ENCODE measurements at regions not wholly inside any gene's neighbourhood (a gene's known extent, or its start where the extent isn't known, plus 50 kb on each side); places are given as distances from the start of the nearest gene placed in this dataset.

GRCh38 chr9:16063241-16063591, 510.4 kb downstream of the CCDC171 start:
- TF ChIP-seq, protein P1, sequence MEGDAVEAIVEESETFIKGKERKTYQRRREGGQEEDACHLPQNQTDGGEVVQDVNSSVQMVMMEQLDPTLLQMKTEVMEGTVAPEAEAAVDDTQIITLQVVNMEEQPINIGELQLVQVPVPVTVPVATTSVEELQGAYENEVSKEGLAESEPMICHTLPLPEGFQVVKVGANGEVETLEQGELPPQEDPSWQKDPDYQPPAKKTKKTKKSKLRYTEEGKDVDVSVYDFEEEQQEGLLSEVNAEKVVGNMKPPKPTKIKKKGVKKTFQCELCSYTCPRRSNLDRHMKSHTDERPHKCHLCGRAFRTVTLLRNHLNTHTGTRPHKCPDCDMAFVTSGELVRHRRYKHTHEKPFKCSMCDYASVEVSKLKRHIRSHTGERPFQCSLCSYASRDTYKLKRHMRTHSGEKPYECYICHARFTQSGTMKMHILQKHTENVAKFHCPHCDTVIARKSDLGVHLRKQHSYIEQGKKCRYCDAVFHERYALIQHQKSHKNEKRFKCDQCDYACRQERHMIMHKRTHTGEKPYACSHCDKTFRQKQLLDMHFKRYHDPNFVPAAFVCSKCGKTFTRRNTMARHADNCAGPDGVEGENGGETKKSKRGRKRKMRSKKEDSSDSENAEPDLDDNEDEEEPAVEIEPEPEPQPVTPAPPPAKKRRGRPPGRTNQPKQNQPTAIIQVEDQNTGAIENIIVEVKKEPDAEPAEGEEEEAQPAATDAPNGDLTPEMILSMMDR (IDR thresholded peaks at IDR 0.05): no peak
- no peak for TF ChIP-seq EZH2 (IDR thresholded peaks at IDR 0.05)
